ENCODE measurements at regions not wholly inside any gene's neighbourhood (a gene's known extent, or its start where the extent isn't known, plus 50 kb on each side); places are given as distances from the start of the nearest gene placed in this dataset.

GRCh38 chr6:156121973-156122372 lies 655.2 kb upstream of the ARID1B start:
- DNase-seq (no peak), ATAC-seq (ENCODE audit: low read depth) (no peak)
- no CpG with 5 or more reads among the region's 6 CpGs for WGBS, 2 experiments (ENCODE audit: extremely low coverage in 2 of 2, insufficient read length in 1 of 2)
- Histone ChIP-seq H4K8ac (ENCODE audit: low read depth in 2 of 2, low read length in 2 of 2) (no peak overlapping the region), H2BK15ac (ENCODE audit: low read depth, low read length) (no peak overlapping the region), H3K4me3 (ENCODE audit: insufficient read depth, low read depth, low read length) (no peak overlapping the region), H4K20me1 (ENCODE audit: insufficient read depth, low read length) (no peaks in the 10 kb centered on the region), H3K27me3 (ENCODE audit: control insufficient read depth, insufficient read depth, low read length) (peaks cover 2% of the 10 kb centered on the region), H3K27ac (ENCODE audit: insufficient read depth, low read length) (no peak overlapping the region), H2BK5ac (ENCODE audit: low read depth, low read length, poor library complexity, severe bottlenecking) (no peak overlapping the region), H2AFZ (replicated peaks; ENCODE audit: low read length, poor library complexity) (no peak overlapping the region), H3K9me1 (ENCODE audit: insufficient read depth, low read length) (no peaks in the 10 kb centered on the region), H3K36me3 (ENCODE audit: control insufficient read depth, insufficient read depth, low read length) (no peaks in the 10 kb centered on the region), H3K56ac (ENCODE audit: extremely low read depth, insufficient read depth, low read length) (no peak overlapping the region), H3K23ac (ENCODE audit: low read depth, low read length) (no peak overlapping the region), H2AK9ac (replicated peaks; ENCODE audit: low read depth, low read length, poor library complexity) (no peak overlapping the region), H3K4me1 (ENCODE audit: control insufficient read depth, insufficient read depth, low read length) (no peaks in the 10 kb centered on the region), H3K9me3 (ENCODE audit: control insufficient read depth, insufficient read depth, low read length) (peaks cover 2% of the 10 kb centered on the region; the same call in 1 of the 2 replicates), H3K4me2 (ENCODE audit: low read depth, low read length) (no peak overlapping the region), H3K18ac (ENCODE audit: low read depth, low read length) (no peak overlapping the region), H3K9ac (ENCODE audit: low read depth, low read length) (no peak overlapping the region), H3K79me1 (ENCODE audit: low read depth in 1 of 2, low read length in 2 of 2) (no peaks in the 10 kb centered on the region), H2BK20ac (ENCODE audit: low read depth, low read length) (no peak overlapping the region), H3K14ac (replicated peaks; ENCODE audit: low read depth, low read length) (no peak overlapping the region), H4K5ac (ENCODE audit: low read depth, low read length) (no peak overlapping the region), H4K91ac (ENCODE audit: insufficient read depth, low read depth, low read length) (no peak overlapping the region), H3K4ac (ENCODE audit: low read depth, low read length) (no peak overlapping the region), H2AK5ac (ENCODE audit: low read depth, low read length) (no peak overlapping the region), H2BK120ac (ENCODE audit: low read depth, low read length) (no peak overlapping the region)
- intact Hi-C loops (cut with micrococcal nuclease) (no loop called here), dilution Hi-C loops (cut with HindIII; ENCODE audit: low sequenced_read_pairs, unreplicated experiment) (no loop called here), in situ Hi-C loops (cut with MboI; ENCODE audit: low sequenced_read_pairs) (no loop called here)
- POLR2A ChIA-PET (ENCODE audit: unreplicated experiment): no interaction called here
- no TSS peak for BruUV-seq (replicated peaks)
- no peak for TF ChIP-seq CEBPB (IDR thresholded peaks at IDR 0.05; ENCODE audit: low read depth, low read length)
- TF ChIP-seq NFE2L2 (IDR thresholded peaks at IDR 0.05; ENCODE audit: low read depth, low read length): no peak
- no peak for TF ChIP-seq USF2 (IDR thresholded peaks at IDR 0.05; ENCODE audit: low read depth, low read length)
- TF ChIP-seq CTCF (conservative IDR thresholded peaks at IDR 0.05; ENCODE audit: low read depth, low read length): no peak
- no peak for TF ChIP-seq CHD1 (IDR thresholded peaks at IDR 0.05; ENCODE audit: low read depth, low read length)
- no peak for TF ChIP-seq POLR2A (IDR thresholded peaks at IDR 0.05; ENCODE audit: low read depth, low read length)
- no peak for TF ChIP-seq MAZ (IDR thresholded peaks at IDR 0.05; ENCODE audit: borderline replicate concordance, low read depth, low read length)
- no peak for TF ChIP-seq MXI1 (IDR thresholded peaks at IDR 0.05; ENCODE audit: borderline replicate concordance, low read depth, low read length)
- TF ChIP-seq RFX5 (IDR thresholded peaks at IDR 0.05; ENCODE audit: low read depth, low read length): no peak
- TF ChIP-seq RCOR1 (IDR thresholded peaks at IDR 0.05; ENCODE audit: insufficient replicate concordance, low read length): no peak
- TF ChIP-seq SMC3 (IDR thresholded peaks at IDR 0.05; ENCODE audit: low read depth, low read length): no peak
- TF ChIP-seq FOS (IDR thresholded peaks at IDR 0.05; ENCODE audit: low read depth, low read length): no peak
- no peak for TF ChIP-seq MAFK (IDR thresholded peaks at IDR 0.05; ENCODE audit: low read depth, low read length)
- CTCF ChIA-PET: no interaction called here
